Mucosa of gallbladder (tissue), 1 donor: ENCODE measurements at regions not wholly inside any gene's neighbourhood (a gene's known extent, or its start where the extent isn't known, plus 50 kb on each side); places are given as distances from the start of the nearest gene placed in this dataset.

Source experiments
- DNase-seq: peaks from one replicate; pipeline ENCODE4 v3.0.0-alpha.2; 2020; ENCODE audit warnings: low spot score
- donor health status: DM: no; HTN: no; CAD: no.

DNA sequence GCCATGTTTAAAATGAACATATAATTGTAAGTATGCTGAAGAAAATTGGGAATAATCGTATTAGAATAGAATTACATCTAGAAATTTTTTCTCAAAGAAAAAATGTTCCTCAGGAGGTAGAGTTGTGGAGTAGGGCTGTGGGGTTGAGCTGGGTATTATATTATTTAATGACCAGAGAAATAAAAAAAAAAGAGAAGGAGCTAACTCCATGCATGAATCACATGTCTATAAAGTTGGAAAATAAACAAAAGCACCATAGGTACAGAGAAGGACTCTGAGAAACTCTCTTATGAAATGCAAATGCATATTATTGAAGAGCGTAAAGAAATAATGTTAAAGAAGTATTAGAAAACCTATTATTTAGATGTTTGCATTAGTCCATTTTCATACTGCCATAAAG is 405.5 kb downstream of the EFNB2 start:
- DNase-seq: no peak

GRCh38 chr13:106129273-106129672 is 406.2 kb downstream of the EFNB2 start:
- no peak for DNase-seq

GRCh38 chr13:106122234-106122633 is 413.2 kb downstream of the EFNB2 start:
- no peak for DNase-seq

GRCh38 chr13:106121173-106121754 is 414.2 kb downstream of the EFNB2 start:
- no peak for DNase-seq

- DNase-seq: no peak
These were observed 416.5 kb downstream of the EFNB2 start for GRCh38 chr13:106118996-106119395.

- DNase-seq: no peak
These were observed 417.4 kb downstream of the EFNB2 start for GRCh38 chr13:106118050-106118449.

- DNase-seq: no peak
These were observed 417.8 kb downstream of the EFNB2 start for GRCh38 chr13:106117640-106118039.

GRCh38 chr13:106117035-106117434 is 418.4 kb downstream of the EFNB2 start:
- DNase-seq: no peak

DNA sequence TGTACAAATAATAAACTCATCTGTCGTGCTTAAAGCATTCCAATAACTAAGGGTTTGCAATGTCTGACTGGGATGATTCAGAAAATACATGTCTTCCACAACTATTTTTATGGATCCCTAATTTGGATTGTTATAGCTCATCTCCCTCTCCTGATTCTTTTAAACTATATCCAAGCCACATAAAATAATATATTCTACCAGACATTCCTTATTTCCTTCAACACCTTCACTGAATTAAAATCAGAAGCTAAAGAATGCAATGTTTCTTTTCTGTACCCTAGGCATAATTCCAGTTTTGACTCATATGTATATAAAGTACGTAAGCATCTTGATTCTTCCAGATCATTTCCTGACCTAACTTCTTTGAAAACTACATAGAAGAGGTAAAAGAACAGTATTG is 420.4 kb downstream of the EFNB2 start:
- DNase-seq: no peak

- no peak for DNase-seq
These were observed 421.7 kb downstream of the EFNB2 start for GRCh38 chr13:106113796-106114195.

- no peak for DNase-seq
These were observed 423.3 kb downstream of the EFNB2 start for GRCh38 chr13:106112191-106112590.

DNA sequence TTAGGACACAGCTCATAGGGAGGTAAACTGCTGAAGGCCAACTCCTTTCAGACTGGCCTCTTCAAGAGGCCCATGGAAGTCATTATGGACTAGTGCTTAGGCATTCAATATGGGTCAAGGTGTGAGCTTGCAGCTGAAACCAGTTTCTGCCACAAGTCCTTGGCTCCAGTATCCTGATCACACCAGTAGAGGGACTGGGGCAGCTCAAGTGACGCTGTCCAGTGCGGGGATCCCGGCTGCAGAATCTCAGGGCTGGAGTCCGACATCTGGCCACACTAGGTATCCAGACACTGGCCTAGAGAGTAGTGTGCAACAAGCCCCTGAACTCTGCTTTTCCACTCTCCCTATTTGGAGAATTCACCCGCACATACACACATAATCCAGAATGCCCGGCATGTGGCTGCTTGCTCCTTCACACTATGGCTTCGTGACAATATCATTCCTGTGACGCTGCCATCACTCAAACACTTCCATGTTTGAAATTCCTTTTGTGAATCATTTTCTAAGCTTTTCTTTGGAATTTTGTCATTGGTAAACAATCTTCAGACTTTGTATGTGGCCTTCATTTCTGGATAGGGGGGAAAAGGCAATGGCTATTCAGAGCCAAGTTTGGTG is 425.1 kb downstream of the EFNB2 start:
- DNase-seq: no peak

- DNase-seq: no peak
These were observed 426.1 kb downstream of the EFNB2 start for GRCh38 chr13:106109391-106109791.

- DNase-seq: no peak
These were observed 427.1 kb downstream of the EFNB2 start for GRCh38 chr13:106108346-106108745.

DNA sequence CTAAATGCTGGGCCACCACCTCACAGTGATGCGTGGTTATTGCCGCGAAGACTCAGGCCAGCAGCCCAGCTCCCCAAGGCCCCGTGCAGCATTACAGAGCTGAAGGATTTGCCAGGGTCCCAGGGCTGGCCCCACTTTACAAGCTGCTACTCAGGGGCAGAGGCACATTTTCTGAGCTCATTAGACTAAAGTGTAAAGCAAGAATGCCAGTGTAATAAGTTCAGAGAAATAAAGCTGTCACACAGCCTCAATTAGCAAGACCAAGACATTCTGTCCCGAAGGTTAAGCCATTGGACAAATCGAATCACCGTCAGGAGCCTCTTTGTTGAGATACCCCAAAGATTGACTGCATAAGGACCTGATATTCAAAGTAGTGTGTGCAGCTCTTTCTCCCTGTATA is 428.4 kb downstream of the EFNB2 start:
- DNase-seq: no peak

- no peak for DNase-seq
These were observed 430.3 kb downstream of the EFNB2 start for GRCh38 chr13:106105153-106105552.

DNA sequence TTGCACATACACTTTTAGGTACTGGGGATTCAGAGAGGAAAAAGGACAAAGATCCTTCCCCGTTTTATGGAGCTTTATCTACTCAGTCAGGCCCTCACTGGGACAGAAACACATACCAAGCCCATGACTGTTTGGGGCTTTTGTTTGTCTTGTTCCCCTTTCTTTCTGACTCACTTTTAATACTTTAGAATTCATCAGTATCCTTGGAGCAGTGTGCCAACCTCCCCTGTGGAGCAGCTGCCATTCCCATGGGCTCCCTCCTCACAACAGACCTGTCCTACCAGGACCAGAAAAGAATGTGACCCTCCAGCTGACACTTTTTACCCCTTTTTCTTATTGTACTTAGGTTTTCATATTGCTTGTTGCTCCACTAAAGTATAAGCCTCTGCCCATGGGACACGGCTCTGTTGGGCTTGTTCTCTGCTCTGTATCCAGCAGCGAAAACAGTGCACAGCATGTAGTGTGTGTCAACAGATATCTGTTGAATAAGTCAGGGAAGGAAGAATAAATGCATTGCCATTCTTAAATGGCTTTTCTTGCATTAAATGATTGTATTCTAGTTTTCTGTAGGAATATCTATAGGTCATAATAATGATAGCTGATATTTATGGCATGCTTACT is 431.1 kb downstream of the EFNB2 start:
- no peak for DNase-seq

- DNase-seq: no peak
These were observed 431.7 kb downstream of the EFNB2 start for GRCh38 chr13:106103779-106104178.

DNA sequence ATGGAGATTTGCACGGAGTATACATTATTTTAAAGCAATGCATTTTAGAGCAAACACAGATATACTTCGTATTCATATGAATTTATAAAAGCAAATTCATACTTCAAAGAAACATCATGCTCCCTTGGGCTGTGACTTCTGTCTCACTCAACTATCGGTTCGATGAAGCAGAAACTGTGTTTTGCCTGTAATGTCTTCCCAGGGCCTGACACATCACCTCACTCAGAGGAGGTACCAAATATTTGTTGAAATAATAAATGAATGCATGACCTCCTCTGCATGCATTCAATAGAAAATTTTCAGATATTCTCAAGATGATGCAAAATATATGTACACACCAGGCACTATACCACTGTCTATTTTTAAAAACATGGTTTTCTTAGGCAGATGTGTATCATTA is 432.7 kb downstream of the EFNB2 start:
- no peak for DNase-seq

GRCh38 chr13:106101201-106101600 is 434.3 kb downstream of the EFNB2 start:
- no peak for DNase-seq

GRCh38 chr13:106100171-106100919 is 435.1 kb downstream of the EFNB2 start:
- DNase-seq: peak; percentile 40

DNA sequence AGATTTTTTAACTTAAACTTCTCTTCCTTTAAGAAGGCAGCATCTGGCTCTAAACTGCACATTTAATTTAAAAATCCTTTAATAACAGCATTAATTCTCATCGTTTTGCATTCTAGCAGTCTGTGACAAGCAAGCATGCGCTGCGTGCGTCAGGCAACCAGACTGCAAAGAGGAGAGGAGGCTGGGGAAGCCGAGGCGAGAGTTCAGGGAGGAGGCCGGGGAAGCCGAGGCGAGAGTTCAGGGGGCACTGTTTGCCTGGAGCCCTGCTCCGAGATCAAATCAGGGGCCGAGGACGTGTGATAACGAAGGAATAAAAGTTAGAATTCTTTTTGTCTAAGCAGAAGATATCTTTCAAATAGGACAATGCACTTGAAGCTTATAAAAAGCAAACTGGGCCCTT is 435.7 kb downstream of the EFNB2 start:
- DNase-seq: no peak

DNA sequence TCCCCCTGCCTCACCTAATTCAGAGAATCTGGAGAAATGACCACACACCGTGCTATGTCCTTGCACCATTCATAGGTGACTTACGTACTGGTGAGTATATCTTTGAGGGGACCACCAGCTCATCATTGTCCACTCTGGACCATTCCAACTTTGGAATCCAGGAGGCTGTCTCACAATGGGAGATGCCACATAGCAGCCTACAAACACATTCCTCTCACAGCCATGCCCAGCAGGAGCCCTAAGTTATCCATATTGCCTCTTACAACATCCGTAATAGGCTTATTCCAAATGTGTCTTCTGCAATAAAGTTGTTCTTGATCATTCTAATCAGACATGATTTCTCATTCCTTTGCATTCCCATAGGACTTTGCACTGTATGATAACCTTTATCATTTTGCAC is 436.7 kb downstream of the EFNB2 start:
- no peak for DNase-seq
